ENCODE measurements at regions not wholly inside any gene's neighbourhood (a gene's known extent, or its start where the extent isn't known, plus 50 kb on each side); places are given as distances from the start of the nearest gene placed in this dataset.

DNA sequence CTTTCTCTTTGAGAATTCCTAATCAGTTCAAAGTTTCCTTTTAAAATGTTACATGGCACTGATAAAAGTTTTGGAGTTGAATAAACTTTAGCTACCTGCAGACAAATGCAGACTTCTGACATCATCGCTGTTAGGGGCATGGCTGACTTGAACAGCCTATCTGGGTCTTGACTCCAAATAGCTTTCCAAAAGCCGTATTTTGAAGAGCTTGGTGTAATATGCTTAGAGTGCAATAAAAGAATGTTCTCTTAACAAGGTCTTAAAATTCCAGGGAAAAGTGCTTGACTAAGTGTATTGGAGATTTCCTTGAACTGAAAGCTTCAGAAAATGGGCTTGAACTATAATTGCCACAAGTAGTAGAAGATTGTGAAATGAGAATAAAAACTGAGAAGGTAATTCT lies 342.9 kb upstream of the DCC start:
- TF ChIP-seq, protein P1, sequence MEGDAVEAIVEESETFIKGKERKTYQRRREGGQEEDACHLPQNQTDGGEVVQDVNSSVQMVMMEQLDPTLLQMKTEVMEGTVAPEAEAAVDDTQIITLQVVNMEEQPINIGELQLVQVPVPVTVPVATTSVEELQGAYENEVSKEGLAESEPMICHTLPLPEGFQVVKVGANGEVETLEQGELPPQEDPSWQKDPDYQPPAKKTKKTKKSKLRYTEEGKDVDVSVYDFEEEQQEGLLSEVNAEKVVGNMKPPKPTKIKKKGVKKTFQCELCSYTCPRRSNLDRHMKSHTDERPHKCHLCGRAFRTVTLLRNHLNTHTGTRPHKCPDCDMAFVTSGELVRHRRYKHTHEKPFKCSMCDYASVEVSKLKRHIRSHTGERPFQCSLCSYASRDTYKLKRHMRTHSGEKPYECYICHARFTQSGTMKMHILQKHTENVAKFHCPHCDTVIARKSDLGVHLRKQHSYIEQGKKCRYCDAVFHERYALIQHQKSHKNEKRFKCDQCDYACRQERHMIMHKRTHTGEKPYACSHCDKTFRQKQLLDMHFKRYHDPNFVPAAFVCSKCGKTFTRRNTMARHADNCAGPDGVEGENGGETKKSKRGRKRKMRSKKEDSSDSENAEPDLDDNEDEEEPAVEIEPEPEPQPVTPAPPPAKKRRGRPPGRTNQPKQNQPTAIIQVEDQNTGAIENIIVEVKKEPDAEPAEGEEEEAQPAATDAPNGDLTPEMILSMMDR (IDR thresholded peaks at IDR 0.05), result no peak
- no peak for TF ChIP-seq POLR2A (IDR thresholded peaks at IDR 0.05)
